ENCODE measurements at regions not wholly inside any gene's neighbourhood (a gene's known extent, or its start where the extent isn't known, plus 50 kb on each side); places are given as distances from the start of the nearest gene placed in this dataset.

- TF ChIP-seq EZH2 (IDR thresholded peaks at IDR 0.05; ENCODE audit: insufficient read depth, poor library complexity, severe bottlenecking) (no peak), EZH2phosphoT487 (IDR thresholded peaks at IDR 0.05; ENCODE audit: insufficient read depth, low read depth) (no peak)
Observed at GRCh38 chr9:86997156-86997555, 49.9 kb upstream of the GAS1 start.
